GM18519 (cell line): ENCODE measurements at regions not wholly inside any gene's neighbourhood (a gene's known extent, or its start where the extent isn't known, plus 50 kb on each side); places are given as distances from the start of the nearest gene placed in this dataset.
"Not testable (repeated sequence)": the region's sequence is repeated elsewhere in the genome, so short reads cannot be mapped to it uniquely, and the experiment has no call there.

Experiments
- ATAC-seq: cut with Tn5 transposase; IDR thresholded peaks from one replicate; pipeline ENCODE4 v1.9.1; 2021; ENCODE audit warnings: mild to moderate bottlenecking, moderate library complexity; ENCODE audit not compliant: unreplicated experiment, low FRiP score

DNA sequence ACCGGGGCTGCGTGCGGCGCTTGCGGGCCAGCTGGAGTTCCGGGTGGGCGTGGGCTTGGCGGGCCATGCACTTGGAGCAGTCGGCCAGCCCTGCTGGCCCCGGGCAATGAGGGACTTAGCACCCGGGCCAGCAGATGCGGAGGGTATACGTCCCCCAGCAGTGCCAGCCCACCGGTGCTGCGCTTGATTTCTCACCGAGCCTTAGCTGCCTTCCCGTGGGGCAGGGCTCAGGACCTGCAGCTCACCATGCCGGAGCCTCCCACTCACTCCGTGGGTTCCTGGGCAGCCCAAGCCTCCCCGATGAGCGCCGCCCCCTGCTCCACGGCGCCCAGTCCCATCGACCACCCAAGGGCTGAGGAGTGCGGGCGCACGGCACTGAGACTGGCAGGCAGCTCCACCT, 51.4 kb upstream of the INPP4B start:
- ATAC-seq = not testable (repeated sequence)

- no peak for ATAC-seq
Observed at GRCh38 chr4:142900622-142901021, 54.5 kb upstream of the INPP4B start.

GRCh38 chr4:142901166-142901662, 55.1 kb upstream of the INPP4B start:
- ATAC-seq = no peak

DNA sequence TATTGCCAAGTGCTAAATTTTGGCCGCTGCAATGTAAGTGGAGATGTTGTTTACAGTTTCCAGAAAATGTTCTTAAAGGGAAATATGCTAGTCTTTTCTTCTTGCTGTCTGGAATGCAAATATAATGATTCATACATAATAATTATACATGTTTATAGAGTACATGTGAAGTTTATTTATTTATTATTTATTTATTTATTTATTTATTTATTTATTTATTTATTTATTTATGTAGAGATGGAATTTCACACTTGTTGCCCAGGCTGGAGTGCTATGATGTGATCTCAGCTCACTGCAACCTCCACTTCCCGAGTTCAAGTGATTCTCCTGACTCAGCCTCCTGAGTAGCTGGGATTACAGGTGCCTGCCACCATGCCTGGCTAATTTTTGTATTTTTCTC, 57.5 kb upstream of the INPP4B start:
- not testable (repeated sequence) for ATAC-seq

- no peak for ATAC-seq
Observed at GRCh38 chr4:142909908-142910307, 63.8 kb upstream of the INPP4B start.

- ATAC-seq = no peak
Observed at GRCh38 chr4:142913034-142913433, 66.9 kb upstream of the INPP4B start.

- no peak for ATAC-seq
Observed at GRCh38 chr4:142913461-142914030, 67.4 kb upstream of the INPP4B start.

DNA sequence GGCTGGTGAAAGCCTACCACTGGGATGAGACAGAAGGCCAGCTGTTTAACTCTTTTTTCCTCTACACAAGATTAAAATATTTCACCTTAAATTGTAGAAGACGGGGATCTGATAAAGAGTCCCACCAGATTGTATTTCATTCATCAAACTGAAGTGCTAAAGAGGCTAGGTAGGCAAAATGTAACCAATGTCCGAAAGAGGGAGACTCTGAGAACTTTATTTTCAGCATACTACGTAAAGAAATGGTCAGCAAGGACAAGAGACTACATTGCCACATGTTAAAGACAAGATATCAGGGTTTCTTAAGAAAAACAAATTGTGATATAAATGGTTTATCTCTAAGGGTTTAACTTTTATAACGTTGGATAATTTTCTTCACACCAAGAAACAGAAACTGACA, 71.6 kb upstream of the INPP4B start:
- ATAC-seq = no peak

- ATAC-seq = no peak
Observed at GRCh38 chr4:142922720-142923119, 76.6 kb upstream of the INPP4B start.

GRCh38 chr4:142923619-142924018, 77.5 kb upstream of the INPP4B start:
- no peak for ATAC-seq

DNA sequence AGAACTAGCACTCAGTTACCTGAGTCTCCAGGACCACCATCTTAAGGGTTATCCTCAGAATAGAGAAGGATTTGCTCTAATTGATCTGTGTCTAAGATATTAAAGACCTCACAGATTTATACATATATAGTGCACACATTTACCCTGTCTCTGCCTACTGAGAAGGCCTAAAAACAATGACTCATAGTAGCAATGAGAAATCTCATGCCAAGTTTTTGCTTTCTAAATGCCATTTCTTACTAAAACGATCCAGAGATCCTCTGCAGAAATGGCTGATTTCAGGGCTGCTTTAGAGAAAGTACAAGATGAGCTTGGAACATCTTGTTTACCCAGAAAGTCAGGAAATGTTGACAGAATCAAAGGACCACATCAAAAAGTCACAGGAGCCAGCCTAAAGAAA, 79.1 kb upstream of the INPP4B start:
- no peak for ATAC-seq

DNA sequence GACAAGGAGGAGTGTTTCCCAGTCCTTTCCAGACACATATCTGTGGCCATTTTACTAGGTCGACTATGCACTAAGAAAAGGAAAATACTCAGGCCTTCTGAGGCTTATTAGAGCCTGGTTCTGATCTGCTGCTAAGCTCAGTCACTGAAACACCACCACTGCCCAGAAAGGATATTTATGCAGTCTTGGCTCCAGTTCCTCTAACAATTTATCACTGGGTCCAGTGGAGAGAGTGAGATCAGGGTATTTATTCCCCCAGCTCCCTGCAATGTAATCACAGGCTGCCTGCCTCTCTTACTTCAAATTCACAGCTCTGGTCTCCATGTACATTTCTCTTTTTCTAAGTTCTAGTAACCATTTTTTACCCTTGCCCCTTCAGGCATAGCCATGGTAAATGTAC, 81.6 kb upstream of the INPP4B start:
- no peak for ATAC-seq

- ATAC-seq = no peak
Observed at GRCh38 chr4:142929526-142929925, 83.4 kb upstream of the INPP4B start.

GRCh38 chr4:142933207-142933606, 87.1 kb upstream of the INPP4B start:
- ATAC-seq = no peak

DNA sequence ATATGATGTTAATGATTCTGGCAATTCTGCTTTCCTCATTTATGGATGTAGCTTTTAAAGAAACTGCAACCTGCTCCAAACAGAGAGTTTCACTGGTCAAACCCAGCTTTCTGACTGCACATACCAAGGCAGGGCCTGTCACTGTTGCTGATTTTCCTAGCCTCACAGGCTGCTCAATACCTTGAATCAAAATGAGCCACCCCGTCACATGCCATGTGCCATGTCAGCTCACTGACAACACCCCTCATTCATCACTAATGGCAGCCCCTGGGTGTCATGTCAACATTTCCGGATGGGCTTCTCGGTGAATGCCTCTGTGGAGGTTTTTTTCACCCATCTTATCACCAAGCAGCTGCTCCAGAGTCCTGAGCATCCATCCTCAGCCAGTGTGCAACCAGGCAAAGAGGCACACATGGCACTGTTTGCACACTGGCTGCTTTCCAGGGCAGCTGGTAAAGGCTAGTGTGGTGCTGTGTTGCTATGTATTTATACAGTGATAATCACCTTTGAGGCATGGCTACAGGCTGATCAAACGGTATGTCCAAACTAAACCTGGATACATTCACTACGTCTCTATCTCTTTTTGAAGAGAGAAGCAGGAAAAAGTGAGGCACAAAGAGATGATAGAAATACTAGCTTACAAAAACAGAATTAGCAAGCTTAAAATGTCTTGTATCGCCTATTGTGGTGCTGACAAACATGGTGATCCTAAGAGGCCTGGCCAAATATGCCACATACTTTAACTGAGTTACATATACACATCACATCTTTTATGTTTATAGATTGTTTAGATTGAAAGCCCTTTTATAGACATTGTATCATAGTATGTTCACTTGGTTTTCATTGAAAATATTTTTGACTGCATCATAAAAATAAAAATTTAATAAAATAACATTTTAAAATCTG, 94.6 kb upstream of the INPP4B start:
- ATAC-seq = no peak

GRCh38 chr4:142944565-142944964, 98.5 kb upstream of the INPP4B start:
- no peak for ATAC-seq

- ATAC-seq = no peak
Observed at GRCh38 chr4:142952821-142953580, 106.9 kb upstream of the INPP4B start.

- no peak for ATAC-seq
Observed at GRCh38 chr4:142954415-142954814, 108.3 kb upstream of the INPP4B start.

DNA sequence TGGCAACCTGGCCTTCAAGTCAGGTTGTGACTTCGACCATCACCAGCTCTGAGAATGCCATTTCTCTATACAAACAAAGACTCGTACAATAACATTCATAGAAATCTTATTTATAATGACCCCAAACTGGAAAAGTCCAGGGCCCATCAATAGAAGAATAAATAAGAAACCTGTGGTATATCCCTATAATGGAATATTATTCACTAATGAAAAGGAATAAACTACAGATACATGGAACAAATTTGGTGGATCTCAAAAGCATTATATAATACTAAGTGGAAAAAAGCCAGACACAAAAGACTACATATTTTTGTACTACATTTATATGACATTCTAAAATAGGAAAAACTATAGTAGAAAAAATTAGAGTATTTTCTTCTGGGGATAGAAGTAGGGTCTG, 109.4 kb upstream of the INPP4B start:
- ATAC-seq = no peak

DNA sequence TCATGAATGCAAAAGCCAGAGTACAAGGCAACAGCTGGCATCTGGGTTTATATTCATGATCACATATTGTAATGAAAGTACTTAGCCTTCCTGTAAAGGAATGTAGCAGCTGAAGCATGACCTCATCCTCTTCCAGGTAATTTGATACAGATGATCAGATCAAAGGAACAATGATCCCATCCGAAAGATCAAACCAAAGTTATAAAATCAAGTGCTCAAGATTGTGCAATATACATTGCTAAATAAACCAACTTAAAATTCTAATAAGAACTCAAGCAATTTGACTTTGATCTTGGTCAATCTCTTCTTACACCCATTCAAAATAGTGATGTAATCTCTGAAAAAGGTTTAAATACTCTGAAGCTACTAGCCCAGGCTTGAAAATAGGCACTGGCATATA, 113.1 kb upstream of the INPP4B start:
- ATAC-seq = no peak

- no peak for ATAC-seq
Observed at GRCh38 chr4:142960126-142960525, 114.0 kb upstream of the INPP4B start.
